ENCODE measurements at regions not wholly inside any gene's neighbourhood (a gene's known extent, or its start where the extent isn't known, plus 50 kb on each side); places are given as distances from the start of the nearest gene placed in this dataset.

- in situ Hi-C loops (cut with HindIII; ENCODE audit: low pct_unique_long_range_greater_than_20kb, low sequenced_read_pairs), result no loop called here
- intact Hi-C loops (cut with micrococcal nuclease; ENCODE audit: unreplicated experiment), result loop anchor here (10.0 kb wide), 1 partner anchor 307 kb away; the partner anchor contains the start of gene IRS1
- no TSS peak for BruUV-seq (replicated peaks)
- Histone ChIP-seq H3K27me3 (ENCODE audit: control insufficient read depth, insufficient read depth, low read length) (no peaks in the 10 kb centered on the region), H3K4me1 (ENCODE audit: control insufficient read depth, insufficient read depth, low read length) (peaks cover 18% of the 10 kb centered on the region), H3K9me3 (ENCODE audit: control insufficient read depth, insufficient read depth, low read depth, low read length) (no peaks in the 10 kb centered on the region), H3K27ac (ENCODE audit: low read length) (no peak overlapping the region; the same call in 1 of the 2 replicates), H3K36me3 (ENCODE audit: control insufficient read depth, insufficient read depth, low read length) (no peaks in the 10 kb centered on the region), H3K4me3 (ENCODE audit: low read depth in 2 of 2, low read length in 2 of 2) (no peak overlapping the region)
- no peak for DNase-seq (ENCODE audit: low read depth, low spot score)
- CTCF ChIA-PET, result no interaction called here
- POLR2A ChIA-PET, result no interaction called here
- no peak for ATAC-seq
- no peak for TF ChIP-seq CTCF (IDR thresholded peaks at IDR 0.05)
- TF ChIP-seq SIN3A (IDR thresholded peaks at IDR 0.05; ENCODE audit: borderline replicate concordance, insufficient read depth, low read depth, low read length), result no peak
- TF ChIP-seq TCF7L2 (IDR thresholded peaks at IDR 0.05; ENCODE audit: low read depth, low read length), result no peak
- TF ChIP-seq POLR2AphosphoS5 (IDR thresholded peaks at IDR 0.05; ENCODE audit: low read depth, low read length), result no peak
- TF ChIP-seq REST (IDR thresholded peaks at IDR 0.05; ENCODE audit: insufficient read depth in 1 of 2, low read depth in 2 of 2, low read length in 1 of 2), result no peak
Observed at GRCh38 chr2:226487573-226487972, 312.0 kb downstream of the IRS1 start.

- H3K36me3 ChIP-seq (ENCODE audit: control insufficient read depth, insufficient read depth, low read length), result no peaks in the 10 kb centered on the region
- ATAC-seq (peak; percentile 82), DNase-seq (ENCODE audit: low read depth, low spot score) (no peak)
- no peak for TF ChIP-seq REST (IDR thresholded peaks at IDR 0.05; ENCODE audit: insufficient read depth in 1 of 2, low read depth in 2 of 2, low read length in 1 of 2)
- no peak for TF ChIP-seq TCF7L2 (IDR thresholded peaks at IDR 0.05; ENCODE audit: low read depth, low read length)
- TF ChIP-seq SIN3A (IDR thresholded peaks at IDR 0.05; ENCODE audit: borderline replicate concordance, insufficient read depth, low read depth, low read length), result no peak
- no peak for TF ChIP-seq POLR2AphosphoS5 (IDR thresholded peaks at IDR 0.05; ENCODE audit: low read depth, low read length)
- TF ChIP-seq CTCF (IDR thresholded peaks at IDR 0.05), result no peak
- BruUV-seq (replicated peaks), result no TSS peak
- peaks cover 23% of the 10 kb centered on the region for H3K4me1 ChIP-seq (ENCODE audit: control insufficient read depth, insufficient read depth, low read length)
- H3K4me3 ChIP-seq (ENCODE audit: low read depth in 2 of 2, low read length in 2 of 2), result peak overlapping the region; percentile 2 to 5; a peak in 2 of 4 replicates
- ChIA-PET POLR2A (interaction anchor here (0.6 kb wide), 1 partner anchor 248 kb away, joined by 4 read pairs; no protein-coding TSS in a partner anchor), CTCF (interaction anchor here (0.6 to 0.7 kb wide), 2 partner anchors 60 to 123 kb away, joined by 3 to 6 read pairs; no protein-coding TSS in a partner anchor)
- no peaks in the 10 kb centered on the region for H3K27me3 ChIP-seq (ENCODE audit: control insufficient read depth, insufficient read depth, low read length)
- in situ Hi-C loops (cut with HindIII; ENCODE audit: low pct_unique_long_range_greater_than_20kb, low sequenced_read_pairs), result no loop called here
- no peaks in the 10 kb centered on the region for H3K9me3 ChIP-seq (ENCODE audit: control insufficient read depth, insufficient read depth, low read depth, low read length)
- intact Hi-C loops (cut with micrococcal nuclease; ENCODE audit: unreplicated experiment), result loop anchor here (10.0 kb wide), 1 partner anchor 311 kb away; the partner anchor contains the start of gene IRS1
- peak overlapping the region; percentile 91 for H3K27ac ChIP-seq (ENCODE audit: low read length)
Observed at GRCh38 chr2:226483745-226484619, 315.6 kb downstream of the IRS1 start.

Measured in Panc1 (cell line).